ENCODE measurements at regions not wholly inside any gene's neighbourhood (a gene's known extent, or its start where the extent isn't known, plus 50 kb on each side); places are given as distances from the start of the nearest gene placed in this dataset.

DNA sequence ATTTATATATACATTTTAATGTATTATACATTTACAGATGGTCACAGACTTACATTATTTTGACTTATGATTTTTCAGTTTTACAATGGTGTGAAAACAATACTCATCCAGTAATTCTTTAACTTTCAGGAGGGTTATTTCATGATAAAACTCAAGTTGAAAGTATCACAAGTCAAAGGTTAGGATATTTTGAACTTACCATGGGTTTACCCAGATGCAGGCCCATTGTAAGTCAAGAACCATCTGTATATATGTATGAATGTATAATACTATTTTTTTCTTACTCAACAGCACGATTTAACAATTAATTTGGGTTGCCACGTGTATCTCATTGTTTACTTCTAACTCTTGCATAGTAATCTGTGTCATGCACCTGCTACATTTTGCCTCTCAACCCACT lies 1002.0 kb downstream of the OTOL1 start:
- Histone ChIP-seq H3K27me3 (ENCODE audit: control insufficient read depth in 1 of 2, insufficient read depth in 2 of 2, low read length in 2 of 2) (no peaks in the 10 kb centered on the region), H3K9me3 (ENCODE audit: low read length) (0 out of 2 replicates have a peak, but pooled peaks cover 7% of the 10 kb centered on the region), H4K20me1 (ENCODE audit: insufficient read depth, low read length) (no peaks in the 10 kb centered on the region), H3K4me1 (ENCODE audit: insufficient read depth, low read length) (no peaks in the 10 kb centered on the region), H3K27ac (ENCODE audit: extremely low read length, insufficient read depth, low read length) (no peak overlapping the region), H3K4me2 (ENCODE audit: low read depth, low read length) (no peak overlapping the region), H3K79me2 (ENCODE audit: insufficient read depth, low read length) (no peaks in the 10 kb centered on the region), H2AFZ (ENCODE audit: low read length) (no peak overlapping the region), H3K9ac (ENCODE audit: insufficient read depth, low read depth, low read length) (no peak overlapping the region), H3K36me3 (replicated peaks in 1 of 2; ENCODE audit: control insufficient read depth in 1 of 2, insufficient read depth in 2 of 2, low read length in 2 of 2) (no peaks in the 10 kb centered on the region), H3K4me3 (replicated peaks in 1 of 3; ENCODE audit: insufficient read depth in 1 of 3, low read depth in 2 of 3, low read length in 3 of 3) (no peak overlapping the region)
- TF ChIP-seq ZNF367 (CRISPR knock-in tag; IDR thresholded peaks at IDR 0.05; ENCODE audit: borderline replicate concordance) (no peak), SOX6 (IDR thresholded peaks at IDR 0.05) (no peak), SOX6 (CRISPR knock-in tag; IDR thresholded peaks at IDR 0.05) (no peak), ZNF615 (CRISPR knock-in tag; IDR thresholded peaks at IDR 0.05; ENCODE audit: borderline replicate concordance) (no peak), RBAK (CRISPR knock-in tag; IDR thresholded peaks at IDR 0.05) (no peak), MLLT10 (CRISPR knock-in tag; IDR thresholded peaks at IDR 0.05) (no peak), MAF1 (CRISPR knock-in tag; IDR thresholded peaks at IDR 0.05; ENCODE audit: borderline replicate concordance) (no peak), TAF1 (CRISPR knock-in tag; IDR thresholded peaks at IDR 0.05) (no peak), ZNF878 (CRISPR knock-in tag; IDR thresholded peaks at IDR 0.05) (no peak)
- TF ChIP-seq, protein P1, sequence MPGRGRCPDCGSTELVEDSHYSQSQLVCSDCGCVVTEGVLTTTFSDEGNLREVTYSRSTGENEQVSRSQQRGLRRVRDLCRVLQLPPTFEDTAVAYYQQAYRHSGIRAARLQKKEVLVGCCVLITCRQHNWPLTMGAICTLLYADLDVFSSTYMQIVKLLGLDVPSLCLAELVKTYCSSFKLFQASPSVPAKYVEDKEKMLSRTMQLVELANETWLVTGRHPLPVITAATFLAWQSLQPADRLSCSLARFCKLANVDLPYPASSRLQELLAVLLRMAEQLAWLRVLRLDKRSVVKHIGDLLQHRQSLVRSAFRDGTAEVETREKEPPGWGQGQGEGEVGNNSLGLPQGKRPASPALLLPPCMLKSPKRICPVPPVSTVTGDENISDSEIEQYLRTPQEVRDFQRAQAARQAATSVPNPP (CRISPR knock-in tag; IDR thresholded peaks at IDR 0.05): no peak
- TF ChIP-seq, protein P2, sequence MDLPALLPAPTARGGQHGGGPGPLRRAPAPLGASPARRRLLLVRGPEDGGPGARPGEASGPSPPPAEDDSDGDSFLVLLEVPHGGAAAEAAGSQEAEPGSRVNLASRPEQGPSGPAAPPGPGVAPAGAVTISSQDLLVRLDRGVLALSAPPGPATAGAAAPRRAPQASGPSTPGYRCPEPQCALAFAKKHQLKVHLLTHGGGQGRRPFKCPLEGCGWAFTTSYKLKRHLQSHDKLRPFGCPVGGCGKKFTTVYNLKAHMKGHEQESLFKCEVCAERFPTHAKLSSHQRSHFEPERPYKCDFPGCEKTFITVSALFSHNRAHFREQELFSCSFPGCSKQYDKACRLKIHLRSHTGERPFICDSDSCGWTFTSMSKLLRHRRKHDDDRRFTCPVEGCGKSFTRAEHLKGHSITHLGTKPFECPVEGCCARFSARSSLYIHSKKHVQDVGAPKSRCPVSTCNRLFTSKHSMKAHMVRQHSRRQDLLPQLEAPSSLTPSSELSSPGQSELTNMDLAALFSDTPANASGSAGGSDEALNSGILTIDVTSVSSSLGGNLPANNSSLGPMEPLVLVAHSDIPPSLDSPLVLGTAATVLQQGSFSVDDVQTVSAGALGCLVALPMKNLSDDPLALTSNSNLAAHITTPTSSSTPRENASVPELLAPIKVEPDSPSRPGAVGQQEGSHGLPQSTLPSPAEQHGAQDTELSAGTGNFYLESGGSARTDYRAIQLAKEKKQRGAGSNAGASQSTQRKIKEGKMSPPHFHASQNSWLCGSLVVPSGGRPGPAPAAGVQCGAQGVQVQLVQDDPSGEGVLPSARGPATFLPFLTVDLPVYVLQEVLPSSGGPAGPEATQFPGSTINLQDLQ (CRISPR knock-in tag; IDR thresholded peaks at IDR 0.05): no peak
- TF ChIP-seq, protein P3, sequence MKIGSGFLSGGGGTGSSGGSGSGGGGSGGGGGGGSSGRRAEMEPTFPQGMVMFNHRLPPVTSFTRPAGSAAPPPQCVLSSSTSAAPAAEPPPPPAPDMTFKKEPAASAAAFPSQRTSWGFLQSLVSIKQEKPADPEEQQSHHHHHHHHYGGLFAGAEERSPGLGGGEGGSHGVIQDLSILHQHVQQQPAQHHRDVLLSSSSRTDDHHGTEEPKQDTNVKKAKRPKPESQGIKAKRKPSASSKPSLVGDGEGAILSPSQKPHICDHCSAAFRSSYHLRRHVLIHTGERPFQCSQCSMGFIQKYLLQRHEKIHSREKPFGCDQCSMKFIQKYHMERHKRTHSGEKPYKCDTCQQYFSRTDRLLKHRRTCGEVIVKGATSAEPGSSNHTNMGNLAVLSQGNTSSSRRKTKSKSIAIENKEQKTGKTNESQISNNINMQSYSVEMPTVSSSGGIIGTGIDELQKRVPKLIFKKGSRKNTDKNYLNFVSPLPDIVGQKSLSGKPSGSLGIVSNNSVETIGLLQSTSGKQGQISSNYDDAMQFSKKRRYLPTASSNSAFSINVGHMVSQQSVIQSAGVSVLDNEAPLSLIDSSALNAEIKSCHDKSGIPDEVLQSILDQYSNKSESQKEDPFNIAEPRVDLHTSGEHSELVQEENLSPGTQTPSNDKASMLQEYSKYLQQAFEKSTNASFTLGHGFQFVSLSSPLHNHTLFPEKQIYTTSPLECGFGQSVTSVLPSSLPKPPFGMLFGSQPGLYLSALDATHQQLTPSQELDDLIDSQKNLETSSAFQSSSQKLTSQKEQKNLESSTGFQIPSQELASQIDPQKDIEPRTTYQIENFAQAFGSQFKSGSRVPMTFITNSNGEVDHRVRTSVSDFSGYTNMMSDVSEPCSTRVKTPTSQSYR (CRISPR knock-in tag; IDR thresholded peaks at IDR 0.05; ENCODE audit: borderline replicate concordance): no peak
- intact Hi-C loops (cut with micrococcal nuclease; ENCODE audit: unreplicated experiment): no loop called here
- CTCF ChIA-PET (ENCODE audit: low intra/inter-chr PET ratio, low total read pairs): no interaction called here
- WGBS (ENCODE audit: low lambda C conversion rate): 0% methylated on average over 2 of the region's 2 CpGs
- in situ Hi-C loops (cut with HindIII; ENCODE audit: extremely low pct_ligation_motif_present, low pct_unique_long_range_greater_than_20kb): no loop called here
- DNase-seq (ENCODE audit: low spot score) (no peak), ATAC-seq (no peak), FAIRE-seq (no peak)
- POLR2A ChIA-PET: no interaction called here
- no TSS peak for BruUV-seq (replicated peaks)

Measured in HepG2 (cell line).